GM18498 (cell line): ENCODE measurements at regions not wholly inside any gene's neighbourhood (a gene's known extent, or its start where the extent isn't known, plus 50 kb on each side); places are given as distances from the start of the nearest gene placed in this dataset.
"Not testable (repeated sequence)": the region's sequence is repeated elsewhere in the genome, so short reads cannot be mapped to it uniquely, and the experiment has no call there.

ENCODE experiments used
- ATAC-seq: cut with Tn5 transposase; IDR thresholded peaks from one replicate; pipeline ENCODE4 v1.9.1; 2021; ENCODE audit warnings: mild to moderate bottlenecking, moderate library complexity; ENCODE audit not compliant: unreplicated experiment

GRCh38 chr13:65623148-65623547 lies 1607.0 kb downstream of the PCDH9 start:
- ATAC-seq, result no peak

GRCh38 chr13:65615506-65615905 lies 1614.6 kb downstream of the PCDH9 start:
- no peak for ATAC-seq

- peak; percentile 54 for ATAC-seq
Observed at GRCh38 chr13:65613004-65613403, 1617.1 kb downstream of the PCDH9 start.

GRCh38 chr13:65609350-65609749 lies 1620.8 kb downstream of the PCDH9 start:
- ATAC-seq, result no peak

GRCh38 chr13:65606622-65607021 lies 1623.5 kb downstream of the PCDH9 start:
- no peak for ATAC-seq

GRCh38 chr13:65605396-65605795 lies 1624.7 kb downstream of the PCDH9 start:
- no peak for ATAC-seq

GRCh38 chr13:65603160-65603559 lies 1627.0 kb downstream of the PCDH9 start:
- ATAC-seq, result no peak

- no peak for ATAC-seq
Observed at GRCh38 chr13:65601855-65602254, 1628.3 kb downstream of the PCDH9 start.

- ATAC-seq, result no peak
Observed at GRCh38 chr13:65600702-65601101, 1629.4 kb downstream of the PCDH9 start.

- ATAC-seq, result no peak
Observed at GRCh38 chr13:65597839-65598818, 1632.0 kb downstream of the PCDH9 start.

GRCh38 chr13:65595916-65596315 lies 1634.2 kb downstream of the PCDH9 start:
- ATAC-seq, result no peak

- no peak for ATAC-seq
Observed at GRCh38 chr13:65594298-65594781, 1635.8 kb downstream of the PCDH9 start.

- ATAC-seq, result no peak
Observed at GRCh38 chr13:65593298-65593874, 1636.8 kb downstream of the PCDH9 start.

GRCh38 chr13:65592731-65593130 lies 1637.4 kb downstream of the PCDH9 start:
- no peak for ATAC-seq

- ATAC-seq, result no peak
Observed at GRCh38 chr13:65585346-65585745, 1644.8 kb downstream of the PCDH9 start.

GRCh38 chr13:65584126-65584525 lies 1646.0 kb downstream of the PCDH9 start:
- no peak for ATAC-seq

- ATAC-seq, result no peak
Observed at GRCh38 chr13:65582160-65582559, 1648.0 kb downstream of the PCDH9 start.

- ATAC-seq, result not testable (repeated sequence)
Observed at GRCh38 chr13:65564561-65564960, 1665.6 kb downstream of the PCDH9 start.

- no peak for ATAC-seq
Observed at GRCh38 chr13:65562305-65562704, 1667.8 kb downstream of the PCDH9 start.

GRCh38 chr13:65560936-65561335 lies 1669.2 kb downstream of the PCDH9 start:
- no peak for ATAC-seq

- no peak for ATAC-seq
Observed at GRCh38 chr13:65555962-65556361, 1674.2 kb downstream of the PCDH9 start.

- no peak for ATAC-seq
Observed at GRCh38 chr13:65553096-65553727, 1676.9 kb downstream of the PCDH9 start.
